Panc1 (cell line): ENCODE measurements at regions not wholly inside any gene's neighbourhood (a gene's known extent, or its start where the extent isn't known, plus 50 kb on each side); places are given as distances from the start of the nearest gene placed in this dataset.

ENCODE experiments used
- ATAC-seq: fragments of 200-7000 bp; cut with Tn5 transposase; 2 replicates; pipeline ENCODE4 v1.9.1; 2020; ENCODE audit warnings: mild to moderate bottlenecking, moderate library complexity
- BruUV-seq: library from RNA; stranded (reverse); fragments of 400-500 nt; replicated peaks from 2 replicates; lab custom pipeline; 2021; lab: Mats Ljungman, UMichigan
- CTCF ChIA-PET: fragments of 300-600 bp; sonication (Branson Sonifier 250); formaldehyde crosslinking; loops from one replicate; lab custom pipeline; 2022; ENCODE audit warnings: antibody characterized with exemption; lab: Charles Lee
- POLR2A ChIA-PET: fragments of 300-600 bp; sonication (Branson Sonifier 250); formaldehyde crosslinking; loops from one replicate; lab custom pipeline; 2022; ENCODE audit warnings: antibody characterized with exemption; lab: Charles Lee
- DNase-seq: peaks from one replicate; pipeline ENCODE4 v3.0.0-alpha.2; 2010; ENCODE audit warnings: low read depth, low spot score
- H3K27ac ChIP-seq: 2 replicates; pipeline ENCODE4 v1.5.1; 2011; ENCODE audit warnings: mild to moderate bottlenecking, low read length, inconsistent platforms
- H3K27me3 ChIP-seq: fragments of 200-500 bp; sonication (Bioruptor generic); 2 replicates; pipeline ENCODE4 v1.6.0; 2014; ENCODE audit warnings: low read length, inconsistent platforms; ENCODE audit not compliant: control insufficient read depth, insufficient read depth
- H3K36me3 ChIP-seq: fragments of 200-500 bp; sonication (Bioruptor generic); 2 replicates; pipeline ENCODE4 v1.5.1; 2014; ENCODE audit warnings: inconsistent platforms, mild to moderate bottlenecking, low read length, moderate library complexity; ENCODE audit not compliant: control insufficient read depth, insufficient read depth
- H3K4me1 ChIP-seq: 2 replicates; pipeline ENCODE4 v1.5.1; 2011; ENCODE audit warnings: inconsistent platforms, mild to moderate bottlenecking, low read length, moderate library complexity; ENCODE audit not compliant: control insufficient read depth, insufficient read depth
- H3K4me3 ChIP-seq, 2 experiments: 2 replicates each; pipeline ENCODE4 v1.5.1; 2011 to 2012; ENCODE audit warnings: low read depth in 2 of 2, low read length in 2 of 2, mild to moderate bottlenecking in 2 of 2, inconsistent platforms in 1 of 2, moderate library complexity in 1 of 2
- H3K9me3 ChIP-seq: fragments of 200-500 bp; sonication (Bioruptor generic); 2 replicates; pipeline ENCODE4 v1.5.1; 2014; ENCODE audit warnings: low read depth, mild to moderate bottlenecking, inconsistent platforms, low read length, moderate library complexity; ENCODE audit not compliant: control insufficient read depth, insufficient read depth
- POLR2AphosphoS5 ChIP-seq: IDR thresholded peaks from 2 replicates; pipeline ENCODE4 v1.6.1; 2012; ENCODE audit warnings: mild to moderate bottlenecking, low read depth, low read length, moderate library complexity
- SIN3A ChIP-seq: IDR thresholded peaks from 2 replicates; pipeline ENCODE4 v1.6.1; 2012; ENCODE audit warnings: low read depth, mild to moderate bottlenecking, low read length, moderate library complexity, borderline replicate concordance; ENCODE audit not compliant: insufficient read depth
- TCF7L2 ChIP-seq: IDR thresholded peaks from 2 replicates; pipeline ENCODE4 v1.6.1; 2011; ENCODE audit warnings: mild to moderate bottlenecking, low read depth, low read length, inconsistent platforms
- in situ Hi-C: cut with HindIII; loops from 2 replicates; pipeline ENCODE4 v1.10.0; 2016; ENCODE audit warnings: low sequenced_read_pairs, low pct_unique_long_range_greater_than_20kb
- intact Hi-C: fragments of 100-400 bp; cut with micrococcal nuclease; formaldehyde crosslinking; loops from one replicate; pipeline ENCODE4 v1.10.0; 2022; ENCODE audit not compliant: unreplicated experiment
- TF ChIP-seq, protein P1 (sequence below): fragments of 450-650 bp; IDR thresholded peaks from 2 replicates; pipeline ENCODE4 v1.5.1; 2017; ENCODE audit warnings: mild to moderate bottlenecking
- TF ChIP-seq, protein P2 (sequence below), 2 experiments: IDR thresholded peaks; 2 replicates each; pipeline ENCODE4 v1.6.1; 2011 to 2012; ENCODE audit warnings: low read depth in 2 of 2, control low read depth in 1 of 2, low read length in 1 of 2, mild to moderate bottlenecking in 1 of 2, moderate library complexity in 1 of 2; ENCODE audit not compliant: insufficient read depth in 1 of 2

DNA sequence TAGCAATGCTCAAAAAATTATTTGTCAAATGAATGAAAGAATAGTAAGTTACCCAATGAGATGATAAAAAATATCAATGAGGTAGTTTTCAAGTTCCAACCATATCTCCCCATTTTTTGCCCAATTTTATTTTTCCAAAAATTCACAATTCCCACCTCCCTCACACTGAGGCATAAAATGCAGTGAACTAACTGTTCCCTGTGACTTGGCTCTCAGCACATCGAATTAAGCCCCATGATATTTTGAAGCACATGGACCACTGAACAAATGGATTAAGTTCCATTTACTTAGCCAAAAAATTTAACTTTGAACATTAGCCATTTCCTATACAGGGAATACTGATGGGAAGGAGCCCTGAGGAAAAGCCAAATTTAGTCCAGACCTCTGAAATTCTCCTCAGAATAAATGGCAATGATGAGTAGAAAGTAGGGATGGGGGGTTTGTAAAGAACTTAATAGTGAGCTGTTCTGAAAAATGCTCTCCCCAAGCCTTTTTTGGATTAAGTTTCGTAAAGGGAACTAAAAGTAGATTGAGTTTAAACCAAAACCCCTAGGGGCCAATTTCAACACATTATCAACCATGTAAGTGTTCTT lies 166.3 kb upstream of the GRM3 start:
- intact Hi-C loops = loop anchor here (10.0 kb wide), 1 partner anchor 427 kb away; no protein-coding TSS in a partner anchor
- CTCF ChIA-PET = no interaction called here
- no peak for ATAC-seq

DNA sequence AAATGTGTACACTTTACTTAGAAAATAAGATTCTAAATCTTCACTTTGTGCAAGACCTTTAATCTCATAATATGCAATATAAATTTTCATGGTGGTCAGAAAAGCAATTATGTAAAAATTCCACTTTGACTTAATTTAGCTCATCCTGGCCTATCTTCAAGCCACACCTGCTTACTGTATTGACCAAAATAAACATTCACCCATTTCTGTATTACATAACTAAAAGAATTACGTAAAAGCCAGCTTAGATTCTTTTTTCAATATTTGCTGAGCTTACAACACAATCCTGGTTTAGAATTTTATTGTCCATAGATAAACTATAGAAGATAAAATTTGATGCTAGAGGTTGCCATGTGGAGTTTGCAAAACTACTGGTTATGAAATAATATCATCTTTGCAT lies 172.9 kb upstream of the GRM3 start:
- no peaks in the 10 kb centered on the region; the same call in 1 of the 2 replicates for H3K36me3 ChIP-seq
- ChIA-PET CTCF (no interaction called here), POLR2A (no interaction called here)
- no peaks in the 10 kb centered on the region for H3K4me1 ChIP-seq
- no peak for ATAC-seq
- H3K9me3 ChIP-seq = no peaks in the 10 kb centered on the region
- TF ChIP-seq, protein P1, sequence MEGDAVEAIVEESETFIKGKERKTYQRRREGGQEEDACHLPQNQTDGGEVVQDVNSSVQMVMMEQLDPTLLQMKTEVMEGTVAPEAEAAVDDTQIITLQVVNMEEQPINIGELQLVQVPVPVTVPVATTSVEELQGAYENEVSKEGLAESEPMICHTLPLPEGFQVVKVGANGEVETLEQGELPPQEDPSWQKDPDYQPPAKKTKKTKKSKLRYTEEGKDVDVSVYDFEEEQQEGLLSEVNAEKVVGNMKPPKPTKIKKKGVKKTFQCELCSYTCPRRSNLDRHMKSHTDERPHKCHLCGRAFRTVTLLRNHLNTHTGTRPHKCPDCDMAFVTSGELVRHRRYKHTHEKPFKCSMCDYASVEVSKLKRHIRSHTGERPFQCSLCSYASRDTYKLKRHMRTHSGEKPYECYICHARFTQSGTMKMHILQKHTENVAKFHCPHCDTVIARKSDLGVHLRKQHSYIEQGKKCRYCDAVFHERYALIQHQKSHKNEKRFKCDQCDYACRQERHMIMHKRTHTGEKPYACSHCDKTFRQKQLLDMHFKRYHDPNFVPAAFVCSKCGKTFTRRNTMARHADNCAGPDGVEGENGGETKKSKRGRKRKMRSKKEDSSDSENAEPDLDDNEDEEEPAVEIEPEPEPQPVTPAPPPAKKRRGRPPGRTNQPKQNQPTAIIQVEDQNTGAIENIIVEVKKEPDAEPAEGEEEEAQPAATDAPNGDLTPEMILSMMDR = no peak
- TF ChIP-seq, protein P2, sequence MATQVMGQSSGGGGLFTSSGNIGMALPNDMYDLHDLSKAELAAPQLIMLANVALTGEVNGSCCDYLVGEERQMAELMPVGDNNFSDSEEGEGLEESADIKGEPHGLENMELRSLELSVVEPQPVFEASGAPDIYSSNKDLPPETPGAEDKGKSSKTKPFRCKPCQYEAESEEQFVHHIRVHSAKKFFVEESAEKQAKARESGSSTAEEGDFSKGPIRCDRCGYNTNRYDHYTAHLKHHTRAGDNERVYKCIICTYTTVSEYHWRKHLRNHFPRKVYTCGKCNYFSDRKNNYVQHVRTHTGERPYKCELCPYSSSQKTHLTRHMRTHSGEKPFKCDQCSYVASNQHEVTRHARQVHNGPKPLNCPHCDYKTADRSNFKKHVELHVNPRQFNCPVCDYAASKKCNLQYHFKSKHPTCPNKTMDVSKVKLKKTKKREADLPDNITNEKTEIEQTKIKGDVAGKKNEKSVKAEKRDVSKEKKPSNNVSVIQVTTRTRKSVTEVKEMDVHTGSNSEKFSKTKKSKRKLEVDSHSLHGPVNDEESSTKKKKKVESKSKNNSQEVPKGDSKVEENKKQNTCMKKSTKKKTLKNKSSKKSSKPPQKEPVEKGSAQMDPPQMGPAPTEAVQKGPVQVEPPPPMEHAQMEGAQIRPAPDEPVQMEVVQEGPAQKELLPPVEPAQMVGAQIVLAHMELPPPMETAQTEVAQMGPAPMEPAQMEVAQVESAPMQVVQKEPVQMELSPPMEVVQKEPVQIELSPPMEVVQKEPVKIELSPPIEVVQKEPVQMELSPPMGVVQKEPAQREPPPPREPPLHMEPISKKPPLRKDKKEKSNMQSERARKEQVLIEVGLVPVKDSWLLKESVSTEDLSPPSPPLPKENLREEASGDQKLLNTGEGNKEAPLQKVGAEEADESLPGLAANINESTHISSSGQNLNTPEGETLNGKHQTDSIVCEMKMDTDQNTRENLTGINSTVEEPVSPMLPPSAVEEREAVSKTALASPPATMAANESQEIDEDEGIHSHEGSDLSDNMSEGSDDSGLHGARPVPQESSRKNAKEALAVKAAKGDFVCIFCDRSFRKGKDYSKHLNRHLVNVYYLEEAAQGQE (IDR thresholded peaks at IDR 0.05; ENCODE audit: insufficient read depth in 1 of 2, low read depth in 2 of 2, low read length in 1 of 2) = no peak
- TF ChIP-seq POLR2AphosphoS5 (no peak), TCF7L2 (no peak), SIN3A (no peak)
- BruUV-seq = no TSS peak
- no peak for DNase-seq
- no peak overlapping the region for H3K4me3 ChIP-seq
- no peak overlapping the region for H3K27ac ChIP-seq
- H3K27me3 ChIP-seq = no peaks in the 10 kb centered on the region
- in situ Hi-C loops = no loop called here
- intact Hi-C loops = loop anchor here (10.0 kb wide), 1 partner anchor 434 kb away; no protein-coding TSS in a partner anchor

More for the DNA sequence above, 166.3 kb upstream of the GRM3 start:
- Histone ChIP-seq H3K27me3 (no peaks in the 10 kb centered on the region), H3K9me3 (no peaks in the 10 kb centered on the region), H3K4me3 (no peak overlapping the region), H3K27ac (no peak overlapping the region), H3K36me3 (no peaks in the 10 kb centered on the region), H3K4me1 (no peaks in the 10 kb centered on the region)
- in situ Hi-C loops = no loop called here
- no peak for DNase-seq
- no TSS peak for BruUV-seq
- POLR2A ChIA-PET = no interaction called here
- TF ChIP-seq TCF7L2 (no peak), SIN3A (no peak), POLR2AphosphoS5 (no peak)
- TF ChIP-seq, protein P2 (IDR thresholded peaks at IDR 0.05; ENCODE audit: insufficient read depth in 1 of 2, low read depth in 2 of 2, low read length in 1 of 2) = no peak
- TF ChIP-seq, protein P1 = no peak
